ENCODE measurements at regions not wholly inside any gene's neighbourhood (a gene's known extent, or its start where the extent isn't known, plus 50 kb on each side); places are given as distances from the start of the nearest gene placed in this dataset.
"Not testable (repeated sequence)": the region's sequence is repeated elsewhere in the genome, so short reads cannot be mapped to it uniquely, and the experiment has no call there.

DNA sequence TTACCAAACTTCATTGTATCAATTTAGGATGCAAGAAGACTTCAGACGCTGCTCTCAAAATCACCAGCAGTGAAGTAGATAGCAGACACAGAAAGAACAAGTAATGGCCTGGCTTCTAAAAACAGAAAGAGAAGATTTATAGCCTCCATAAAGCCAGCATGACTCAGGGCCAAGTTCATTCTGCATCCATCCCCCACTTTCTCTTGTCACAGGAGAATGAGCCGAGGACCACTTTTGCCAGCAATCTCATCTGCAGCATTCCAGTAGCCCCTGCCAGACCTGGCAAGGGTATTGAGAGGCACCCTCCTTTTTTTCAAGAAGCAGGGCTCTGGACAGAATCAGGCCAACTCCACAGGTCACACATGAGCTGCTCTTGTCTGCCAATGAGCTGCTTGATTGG is 355.4 kb upstream of the SOX9 start:
- DNase-seq, result no peak

DNA sequence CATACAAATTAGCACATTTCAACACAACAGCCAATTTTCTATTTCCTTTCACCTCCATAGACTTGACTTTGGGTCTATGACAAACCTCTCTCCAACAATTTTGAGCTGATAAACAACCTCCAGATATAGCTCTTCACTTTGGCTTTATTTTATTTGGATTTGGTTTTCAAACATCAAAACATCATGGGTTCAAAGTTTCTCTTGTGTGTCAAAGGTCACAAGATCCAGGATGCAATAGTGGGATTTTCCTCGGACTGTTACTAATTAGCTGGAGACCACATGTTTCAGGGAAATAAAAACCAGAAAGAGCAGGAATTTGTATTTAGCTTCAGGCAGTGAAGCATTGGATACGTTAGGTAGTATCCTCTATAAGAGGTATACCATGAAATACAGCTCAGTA is 351.0 kb upstream of the SOX9 start:
- DNase-seq, result no peak

DNA sequence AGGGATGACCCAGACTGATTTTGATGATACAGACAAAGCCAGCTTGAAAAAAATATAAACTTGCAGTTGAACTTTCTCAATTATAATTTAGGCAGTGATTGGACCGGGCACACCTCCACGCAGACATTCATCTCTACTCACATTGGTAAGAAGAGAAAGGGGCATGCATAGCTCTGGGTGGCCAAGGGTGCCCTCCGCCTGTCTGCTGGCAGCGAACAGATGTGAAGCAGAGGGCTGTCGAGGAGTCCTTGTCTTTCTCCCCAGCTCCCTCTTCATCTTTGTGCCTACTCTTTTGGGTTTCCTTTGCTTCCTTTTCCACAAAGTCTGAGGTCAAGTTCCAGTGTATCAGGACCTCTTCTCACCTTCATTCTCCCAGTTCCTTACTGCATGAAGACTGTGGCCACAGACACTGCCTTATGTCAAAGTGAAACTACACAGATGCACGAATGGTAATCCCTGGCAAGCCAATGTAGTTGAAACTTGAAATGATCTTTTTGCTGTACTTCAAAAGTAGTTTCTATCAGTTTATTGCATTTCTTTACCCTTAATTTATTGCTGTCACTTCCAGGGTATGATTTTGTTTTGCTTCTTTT is 343.7 kb upstream of the SOX9 start:
- no peak for DNase-seq

- DNase-seq, result no peak
Observed at GRCh38 chr17:71779482-71779881, 341.3 kb upstream of the SOX9 start.

GRCh38 chr17:71780596-71780995 is 340.2 kb upstream of the SOX9 start:
- DNase-seq, result no peak

DNA sequence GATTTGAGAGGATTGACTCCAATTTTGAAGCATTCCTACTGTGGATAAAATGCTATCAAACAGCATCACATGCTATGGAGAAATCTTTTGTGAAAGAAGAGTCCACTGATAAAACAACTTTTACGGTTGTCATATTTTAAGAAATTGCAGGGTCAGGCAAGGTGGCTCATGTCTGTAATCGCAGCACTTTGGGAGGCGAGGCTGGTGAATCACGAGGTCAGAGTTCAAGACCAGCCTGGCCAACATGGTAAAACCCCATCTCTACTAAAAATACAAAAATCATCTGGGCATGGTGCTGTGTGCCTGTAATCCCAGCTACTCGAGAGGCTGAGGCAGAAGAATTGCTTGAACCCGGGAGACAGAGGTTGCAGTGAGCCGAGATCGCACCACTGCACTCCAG is 338.8 kb upstream of the SOX9 start:
- DNase-seq, result not testable (repeated sequence)

- no peak for DNase-seq
Observed at GRCh38 chr17:71790791-71791190, 330.0 kb upstream of the SOX9 start.

- no peak for DNase-seq
Observed at GRCh38 chr17:71791311-71791710, 329.5 kb upstream of the SOX9 start.

- DNase-seq, result no peak
Observed at GRCh38 chr17:71792966-71793365, 327.9 kb upstream of the SOX9 start.

DNA sequence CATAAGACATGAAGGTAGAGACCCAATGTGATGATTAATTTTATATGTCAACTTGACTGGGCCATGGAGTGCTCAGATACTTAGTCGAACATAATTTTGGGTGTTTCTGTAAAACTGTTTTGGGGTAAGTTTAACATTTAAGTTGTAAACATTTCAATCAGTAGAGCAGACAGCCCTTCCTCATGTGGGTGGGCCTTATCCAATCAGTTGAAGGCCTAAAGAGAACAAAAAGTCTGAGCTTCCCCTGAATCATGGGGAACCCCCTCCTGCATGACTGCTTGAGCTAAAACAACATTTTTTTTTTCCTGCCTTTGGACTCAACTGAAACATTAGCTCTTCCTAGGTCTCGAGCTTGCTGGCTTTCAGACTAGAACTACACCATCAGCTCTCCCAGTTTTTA is 327.3 kb upstream of the SOX9 start:
- no peak for DNase-seq

DNA sequence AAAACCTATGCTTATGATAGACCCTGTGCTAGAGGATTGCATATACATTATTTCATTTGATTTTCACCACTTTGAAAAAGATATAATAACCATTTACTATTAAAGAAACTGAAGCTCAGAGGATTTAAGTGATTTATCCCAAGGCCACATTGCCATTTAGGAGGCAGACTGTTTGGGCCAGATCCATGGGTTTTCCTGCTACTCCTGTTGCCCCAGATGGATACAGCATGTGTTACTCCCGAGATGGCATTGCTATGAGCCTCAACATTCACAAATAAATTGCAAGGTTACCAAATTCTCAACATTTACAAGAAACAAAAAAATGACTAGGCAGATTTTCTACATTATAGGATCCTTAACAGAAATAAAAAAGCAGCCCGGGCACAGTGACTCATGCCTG is 322.1 kb upstream of the SOX9 start:
- DNase-seq, result no peak

DNA sequence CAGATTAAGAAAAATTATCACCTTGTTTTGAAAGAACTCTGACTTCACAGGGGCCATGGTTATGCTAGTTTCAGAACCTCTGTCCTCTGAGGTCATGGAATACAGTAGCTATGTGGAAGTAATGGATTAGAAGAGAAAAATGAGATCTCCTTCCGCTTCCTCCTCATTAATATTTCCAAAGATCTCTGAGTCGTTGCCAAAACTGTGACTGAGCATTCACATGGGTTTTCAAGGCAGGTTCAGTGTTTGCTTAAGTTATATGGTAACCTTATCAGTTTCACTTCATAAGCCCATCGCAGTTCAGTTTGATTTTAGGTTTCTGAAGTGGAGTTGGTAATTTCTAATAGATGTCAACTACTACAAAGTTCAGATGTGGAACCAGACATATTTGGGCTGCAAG is 321.2 kb upstream of the SOX9 start:
- DNase-seq, result no peak

- DNase-seq, result no peak
Observed at GRCh38 chr17:71801301-71801700, 319.5 kb upstream of the SOX9 start.

DNA sequence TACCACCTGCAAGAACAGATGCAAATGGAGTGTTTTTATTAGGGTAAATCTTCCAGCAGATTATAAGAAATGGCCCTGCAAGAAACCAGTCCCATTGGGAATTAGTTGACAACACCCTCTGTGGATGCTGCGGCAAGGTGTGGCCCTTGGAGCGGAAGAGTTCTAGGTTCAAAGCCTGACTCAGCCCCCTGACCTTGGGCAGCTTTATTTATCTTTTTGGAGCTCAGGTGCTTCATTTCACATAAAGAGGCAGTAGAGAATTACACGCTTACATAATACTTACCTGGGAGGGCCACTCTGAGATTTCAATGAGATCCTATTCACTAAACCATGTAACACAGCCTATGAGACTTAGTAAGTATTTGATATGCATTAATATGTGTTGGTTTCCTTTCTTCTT is 318.2 kb upstream of the SOX9 start:
- DNase-seq, result no peak

DNA sequence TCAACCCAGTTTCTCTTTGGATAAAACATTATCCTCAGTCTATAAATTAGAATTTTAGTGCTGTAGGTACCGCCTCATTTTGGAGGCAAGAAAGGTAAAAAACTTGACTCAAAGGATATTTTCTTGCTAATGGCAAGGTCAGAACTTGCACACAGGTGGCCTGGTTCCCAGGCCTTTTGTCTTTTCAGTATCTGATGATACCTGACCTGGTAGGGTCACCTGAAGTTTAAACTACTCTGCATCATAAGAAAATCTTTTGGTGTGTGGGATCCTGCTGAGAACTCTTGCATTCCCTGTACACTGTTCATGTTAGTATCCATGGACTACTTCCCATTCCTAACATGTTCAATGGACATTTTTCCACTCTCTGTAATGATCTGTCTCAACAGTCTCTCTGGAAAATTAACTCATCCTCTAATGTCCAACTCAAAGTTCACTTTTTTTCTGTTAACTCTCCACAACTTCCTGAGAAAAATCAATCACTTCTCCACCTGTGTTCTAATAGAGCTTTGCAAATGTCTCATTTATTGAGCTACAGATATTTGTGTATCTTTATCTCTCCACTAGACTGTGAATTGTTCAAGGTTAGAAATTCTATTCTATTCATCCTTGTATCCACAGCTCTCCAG is 317.1 kb upstream of the SOX9 start:
- no peak for DNase-seq

GRCh38 chr17:71809537-71809936 is 311.3 kb upstream of the SOX9 start:
- DNase-seq, result no peak

DNA sequence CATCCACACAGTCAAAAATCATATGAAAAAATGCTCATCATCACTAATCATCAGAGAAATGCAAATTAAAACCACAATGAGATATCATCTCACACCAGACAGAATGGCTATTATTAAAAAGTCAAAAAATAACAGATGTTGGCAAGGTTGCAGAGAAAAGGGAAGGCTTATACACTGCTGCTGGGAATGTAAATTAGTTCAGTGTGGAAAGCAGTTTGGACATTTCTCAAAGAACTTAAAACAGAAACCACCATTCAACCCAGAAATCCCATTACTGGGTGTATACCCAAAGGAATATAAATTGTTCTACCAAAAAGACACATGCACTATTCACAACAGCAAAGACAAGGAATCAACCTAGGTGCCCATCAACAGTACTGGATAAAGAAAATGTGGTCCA is 307.0 kb upstream of the SOX9 start:
- not testable (repeated sequence) for DNase-seq

- no peak for DNase-seq
Observed at GRCh38 chr17:71821511-71821910, 299.3 kb upstream of the SOX9 start.

- no peak for DNase-seq
Observed at GRCh38 chr17:71824671-71825070, 296.1 kb upstream of the SOX9 start.

- DNase-seq, result no peak
Observed at GRCh38 chr17:71825687-71826086, 295.1 kb upstream of the SOX9 start.

DNA sequence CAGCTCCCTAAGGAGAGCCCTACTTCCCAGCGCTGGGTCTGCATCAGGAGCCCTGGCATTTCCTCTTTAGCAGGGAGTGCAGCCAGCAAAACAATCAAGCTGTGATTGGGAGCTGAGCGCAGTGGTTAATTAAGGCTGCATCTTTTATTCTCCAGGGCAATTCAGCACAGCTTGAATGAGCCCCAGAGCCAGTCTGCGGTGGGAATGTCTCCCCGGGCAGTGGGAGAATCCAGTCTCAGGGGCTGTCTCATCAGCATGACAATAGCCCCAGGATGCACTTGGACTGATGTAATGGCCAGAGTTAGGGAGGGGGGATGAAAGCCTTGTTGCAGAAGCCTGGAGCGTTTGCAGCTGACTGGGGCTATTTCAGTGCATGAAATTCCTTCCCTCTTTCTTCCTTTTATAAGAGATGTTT is 292.6 kb upstream of the SOX9 start:
- DNase-seq, result no peak

DNA sequence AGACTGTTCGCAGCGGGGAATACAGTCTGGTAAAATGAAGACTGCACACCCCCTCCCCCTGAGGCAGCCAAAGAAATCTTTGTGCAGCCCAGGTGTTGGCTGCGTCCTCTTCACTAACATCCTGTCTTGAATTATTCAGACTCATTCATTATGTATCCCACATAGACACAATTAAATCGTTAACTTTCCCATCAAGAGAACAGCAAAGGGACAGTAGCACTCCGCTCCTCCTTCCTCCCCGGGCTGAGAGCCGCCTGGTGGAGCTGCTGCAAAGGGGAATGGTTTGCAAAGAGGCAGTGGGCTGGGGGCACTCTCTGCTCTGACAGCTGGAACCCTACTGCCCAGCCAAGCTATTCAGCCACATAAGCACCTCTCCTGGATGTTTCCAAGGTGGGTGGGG is 290.0 kb upstream of the SOX9 start:
- DNase-seq, result no peak

GRCh38 chr17:71842986-71843385 is 277.8 kb upstream of the SOX9 start:
- DNase-seq, result no peak

DNA sequence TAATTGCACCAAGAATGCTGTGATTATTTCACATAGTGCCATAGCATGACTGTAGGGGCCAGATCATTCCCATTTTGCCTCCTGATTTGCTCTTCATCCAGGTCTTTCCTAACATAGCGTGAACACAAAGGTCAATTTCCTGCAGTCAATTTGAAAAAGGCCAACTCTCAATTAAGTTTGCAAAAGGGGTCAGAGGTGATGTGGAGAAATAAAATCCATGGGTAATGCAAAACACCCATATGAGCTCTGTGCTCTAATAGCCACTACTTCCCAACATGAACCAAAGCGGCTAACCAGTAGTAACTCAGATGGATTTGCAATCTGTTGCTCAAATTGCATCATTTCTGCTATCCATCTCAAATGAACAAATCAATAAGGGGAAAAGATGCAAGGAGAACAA is 275.5 kb upstream of the SOX9 start:
- no peak for DNase-seq

GRCh38 chr17:71846561-71847110 is 274.2 kb upstream of the SOX9 start:
- no peak for DNase-seq
